ENCODE measurements at regions not wholly inside any gene's neighbourhood (a gene's known extent, or its start where the extent isn't known, plus 50 kb on each side); places are given as distances from the start of the nearest gene placed in this dataset.

DNA sequence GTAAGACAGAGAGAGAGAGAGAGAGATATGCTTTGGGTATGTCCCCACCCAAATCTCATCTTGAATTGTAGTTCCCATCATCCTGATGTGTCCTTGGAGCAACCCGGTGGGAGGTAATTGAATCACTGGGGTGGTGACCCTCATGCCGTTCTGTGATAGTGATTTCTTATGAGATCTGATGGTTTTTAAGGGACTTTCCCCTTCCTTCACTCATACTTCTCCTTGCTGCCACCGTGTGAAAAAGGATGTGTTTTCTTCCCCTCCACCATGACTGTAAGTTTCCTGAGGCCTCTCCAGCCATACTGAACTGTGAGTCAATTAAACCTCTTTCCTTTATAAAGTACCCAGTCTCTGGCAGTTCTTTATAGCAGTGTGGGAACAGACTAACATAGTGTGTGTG is 60.3 kb downstream of the EOMES start:
- Histone ChIP-seq H3K79me2 (ENCODE audit: control insufficient read depth, insufficient read depth, low read length) (no peaks in the 10 kb centered on the region), H3K27ac (ENCODE audit: extremely low read depth, low read depth, low read length) (no peak overlapping the region), H4K20me1 (replicated peaks; ENCODE audit: control insufficient read depth, insufficient read depth, low read length) (no peaks in the 10 kb centered on the region), H3K9me3 (replicated peaks; ENCODE audit: control insufficient read depth, insufficient read depth, low read depth, low read length) (no peaks in the 10 kb centered on the region), H3K36me3 (ENCODE audit: control insufficient read depth, insufficient read depth, low read length) (no peaks in the 10 kb centered on the region), H3K4me2 (ENCODE audit: insufficient read depth, low read length) (no peak overlapping the region), H3K9ac (ENCODE audit: insufficient read depth in 1 of 2, low read depth in 2 of 2, low read length in 2 of 2) (no peak overlapping the region), H3K4me1 (replicated peaks in 1 of 2; ENCODE audit: control insufficient read depth in 2 of 2, insufficient read depth in 2 of 2, low read length in 2 of 2) (no peaks in the 10 kb centered on the region), H3K9me1 (ENCODE audit: control insufficient read depth, insufficient read depth, low read length) (no peaks in the 10 kb centered on the region), H3K27me3 (ENCODE audit: control insufficient read depth in 2 of 2, insufficient read depth in 2 of 2, low read length in 2 of 2) (no peaks in the 10 kb centered on the region), H2AFZ (ENCODE audit: low read depth, low read length) (no peak overlapping the region), H3K4me3 (no peak overlapping the region)
- WGBS (ENCODE audit: insufficient coverage, low coverage, missing lambda C conversion rate), result 0% methylated on average over 3 of the region's 3 CpGs
- in situ Hi-C loops (cut with MboI), result no loop called here
- intact Hi-C loops (cut with micrococcal nuclease), result loop anchor here (10.0 kb wide), 1 partner anchor 347 kb away; no protein-coding TSS in a partner anchor
- ATAC-seq, result no peak
- POLR2A ChIA-PET, result no interaction called here
- no peak for FAIRE-seq
- CTCF ChIA-PET (ENCODE audit: low intra/inter-chr PET ratio), result no interaction called here
- TF ChIP-seq NR1H2 (CRISPR knock-in tag; IDR thresholded peaks at IDR 0.05) (no peak), ZNF717 (CRISPR knock-in tag; IDR thresholded peaks at IDR 0.05) (no peak), ESRRB (CRISPR knock-in tag; IDR thresholded peaks at IDR 0.05; ENCODE audit: borderline replicate concordance) (no peak), HOXB6 (CRISPR knock-in tag; IDR thresholded peaks at IDR 0.05; ENCODE audit: borderline replicate concordance) (no peak), NFIC (IDR thresholded peaks at IDR 0.05) (no peak), HCFC1 (IDR thresholded peaks at IDR 0.05; ENCODE audit: low read depth, low read length) (no peak), KLF6 (CRISPR knock-in tag; IDR thresholded peaks at IDR 0.05; ENCODE audit: borderline replicate concordance) (no peak), ZNF79 (CRISPR knock-in tag; IDR thresholded peaks at IDR 0.05; ENCODE audit: low read depth) (no peak), ILF3 (IDR thresholded peaks at IDR 0.05; ENCODE audit: borderline replicate concordance) (no peak), GTF2A2 (tag; IDR thresholded peaks at IDR 0.05) (no peak), STAG1 (CRISPR knock-in tag; IDR thresholded peaks at IDR 0.05; ENCODE audit: borderline replicate concordance) (no peak), ZNF354B (CRISPR knock-in tag; IDR thresholded peaks at IDR 0.05) (no peak), BRD9 (IDR thresholded peaks at IDR 0.05; ENCODE audit: low read depth, partially characterized antibody) (no peak), CHD4 (IDR thresholded peaks at IDR 0.05; ENCODE audit: insufficient read depth, insufficient replicate concordance, low read depth, low read length, poor library complexity, severe bottlenecking) (no peak), FOS (IDR thresholded peaks at IDR 0.05; ENCODE audit: extremely low read depth, insufficient read length) (no peak), HDAC1 (IDR thresholded peaks at IDR 0.05) (no peak)
- no TSS peak for BruUV-seq (replicated peaks)
- DNase-seq (ENCODE audit: extremely low read depth in 1 of 4, low spot score in 3 of 4), result no peak
